WTC11 (cell line): ENCODE measurements at regions not wholly inside any gene's neighbourhood (a gene's known extent, or its start where the extent isn't known, plus 50 kb on each side); places are given as distances from the start of the nearest gene placed in this dataset.
A peak's percentile ranks its signal among the peaks of the same experiment; 100 is the strongest.

Experiments used
- ATAC-seq: fragments of 200-7000 bp; cut with Tn5 transposase; 2 replicates; pipeline ENCODE4 v1.10.0; 2021; ENCODE audit warnings: mild to moderate bottlenecking, moderate library complexity
- CTCF ChIA-PET: fragments of 300-600 bp; sonication (Branson Sonifier 250); formaldehyde crosslinking; loops from one replicate; lab custom pipeline; 2021; ENCODE audit warnings: antibody characterized with exemption; lab: Charles Lee
- POLR2A ChIA-PET: fragments of 350-600 bp; sonication (Branson Sonifier 250); formaldehyde crosslinking; loops from one replicate; lab custom pipeline; 2021; ENCODE audit warnings: antibody characterized with exemption; lab: Charles Lee
- DNase-seq: peaks from one replicate; pipeline ENCODE4 v3.0.0; 2021; ENCODE audit warnings: low spot score
- H3K27ac Mint-ChIP-seq: 2 replicates; pipeline ENCODE4 v1.8.0; 2021; ENCODE audit warnings: mixed read lengths
- H3K27me3 Mint-ChIP-seq: 2 replicates; pipeline ENCODE4 v1.8.0; 2021; ENCODE audit warnings: low read depth, mild to moderate bottlenecking, moderate library complexity, mixed read lengths
- H3K36me3 Mint-ChIP-seq: 2 replicates; pipeline ENCODE4 v1.8.0; 2021; ENCODE audit warnings: mixed read lengths
- H3K4me1 Mint-ChIP-seq: 2 replicates; pipeline ENCODE4 v1.8.0; 2022; ENCODE audit warnings: mixed read lengths
- H3K4me3 Mint-ChIP-seq: 2 replicates; pipeline ENCODE4 v1.8.0; 2021; ENCODE audit warnings: mild to moderate bottlenecking, moderate library complexity, mixed read lengths
- H3K9me3 Mint-ChIP-seq: 2 replicates; pipeline ENCODE4 v1.8.0; 2021; ENCODE audit warnings: mixed read lengths
- ATF1 ChIP-seq: sonication (generic); formaldehyde crosslinking; IDR thresholded peaks from 2 replicates; pipeline ENCODE4 v1.8.1; 2023; ENCODE audit warnings: mild to moderate bottlenecking, moderate library complexity, missing genetic modification reagents
- ESRRA ChIP-seq: sonication (generic); formaldehyde crosslinking; IDR thresholded peaks from 2 replicates; pipeline ENCODE4 v1.8.1; 2022; ENCODE audit warnings: mild to moderate bottlenecking, missing genetic modification reagents, borderline replicate concordance
- ETV6 ChIP-seq: sonication (generic); formaldehyde crosslinking; IDR thresholded peaks from 2 replicates; pipeline ENCODE4 v1.8.1; 2022; ENCODE audit warnings: mild to moderate bottlenecking, missing genetic modification reagents
- FOXK1 ChIP-seq: sonication (generic); formaldehyde crosslinking; IDR thresholded peaks from 2 replicates; pipeline ENCODE4 v1.8.0; 2022; ENCODE audit warnings: mild to moderate bottlenecking, moderate library complexity, missing genetic modification reagents
- GABPB1 ChIP-seq: sonication (generic); formaldehyde crosslinking; IDR thresholded peaks from 2 replicates; pipeline ENCODE4 v1.8.1; 2023; ENCODE audit warnings: mild to moderate bottlenecking, missing genetic modification reagents
- GTF2I ChIP-seq: fragments of 250-450 bp; sonication (Bioruptor Pico); conservative IDR thresholded peaks from 2 replicates; pipeline ENCODE4 v1.4.0; 2021; ENCODE audit warnings: mild to moderate bottlenecking
- HMGXB4 ChIP-seq: sonication (generic); formaldehyde crosslinking; IDR thresholded peaks from 2 replicates; pipeline ENCODE4 v1.8.1; 2023; ENCODE audit warnings: mild to moderate bottlenecking, moderate library complexity, missing genetic modification reagents
- NR1H2 ChIP-seq: sonication (generic); formaldehyde crosslinking; IDR thresholded peaks from 2 replicates; pipeline ENCODE4 v1.9.0; 2021; ENCODE audit warnings: mild to moderate bottlenecking, moderate library complexity, missing genetic modification reagents
- NR2C2 ChIP-seq: sonication (generic); formaldehyde crosslinking; IDR thresholded peaks from 2 replicates; pipeline ENCODE4 v1.8.0; 2022; ENCODE audit warnings: mild to moderate bottlenecking, missing genetic modification reagents
- OVOL2 ChIP-seq: fragments of 250-450 bp; sonication (Bioruptor Pico); IDR thresholded peaks from 2 replicates; pipeline ENCODE4 v1.9.0; 2021; ENCODE audit warnings: mild to moderate bottlenecking, borderline replicate concordance
- PRRX2 ChIP-seq: fragments of 250-450 bp; sonication (Bioruptor Pico); IDR thresholded peaks from 2 replicates; pipeline ENCODE4 v1.8.0; 2021; ENCODE audit warnings: mild to moderate bottlenecking
- SOX15 ChIP-seq: fragments of 250-450 bp; sonication (Bioruptor Pico); IDR thresholded peaks from 2 replicates; pipeline ENCODE4 v1.9.0; 2021; ENCODE audit warnings: mild to moderate bottlenecking
- TCF7 ChIP-seq: sonication (generic); formaldehyde crosslinking; IDR thresholded peaks from 2 replicates; pipeline ENCODE4 v1.8.0; 2022; ENCODE audit warnings: mild to moderate bottlenecking, low read depth, missing genetic modification reagents, moderate library complexity
- TP53 ChIP-seq: sonication (generic); formaldehyde crosslinking; IDR thresholded peaks from 2 replicates; pipeline ENCODE4 v1.8.1; 2023; ENCODE audit warnings: mild to moderate bottlenecking, missing genetic modification reagents
- ZBTB43 ChIP-seq: sonication (generic); formaldehyde crosslinking; IDR thresholded peaks from 2 replicates; pipeline ENCODE4 v1.8.1; 2023; ENCODE audit warnings: mild to moderate bottlenecking, missing genetic modification reagents
- ZNF396 ChIP-seq: fragments of 250-450 bp; sonication (Bioruptor Pico); IDR thresholded peaks from 2 replicates; pipeline ENCODE4 v1.8.0; 2021; ENCODE audit warnings: mild to moderate bottlenecking, moderate library complexity, borderline replicate concordance
- ZNF423 ChIP-seq: fragments of 250-450 bp; sonication (Bioruptor Pico); IDR thresholded peaks from 2 replicates; pipeline ENCODE4 v2.1.2; 2022; ENCODE audit warnings: mild to moderate bottlenecking, moderate library complexity
- ZNF671 ChIP-seq: fragments of 250-450 bp; sonication (Bioruptor Pico); IDR thresholded peaks from 2 replicates; pipeline ENCODE4 v1.8.0; 2021; ENCODE audit warnings: mild to moderate bottlenecking
- TF ChIP-seq, protein P1 (sequence below): fragments of 200-600 bp; IDR thresholded peaks from 2 replicates; pipeline ENCODE4 v1.8.0; 2022; ENCODE audit warnings: antibody characterized with exemption
- TF ChIP-seq, protein P2 (sequence below): sonication (generic); formaldehyde crosslinking; IDR thresholded peaks from 2 replicates; pipeline ENCODE4 v1.8.1; 2022; ENCODE audit warnings: mild to moderate bottlenecking, missing genetic modification reagents, moderate library complexity, borderline replicate concordance
- TF ChIP-seq, protein P3 (sequence below): fragments of 250-450 bp; sonication (Bioruptor Pico); IDR thresholded peaks from 2 replicates; pipeline ENCODE4 v1.8.0; 2021; ENCODE audit warnings: mild to moderate bottlenecking
- TF ChIP-seq, protein P4 (sequence below): sonication (generic); formaldehyde crosslinking; conservative IDR thresholded peaks from 2 replicates; pipeline ENCODE4 v1.8.1; 2023; ENCODE audit warnings: mild to moderate bottlenecking, low read depth, missing genetic modification reagents, moderate library complexity

DNA sequence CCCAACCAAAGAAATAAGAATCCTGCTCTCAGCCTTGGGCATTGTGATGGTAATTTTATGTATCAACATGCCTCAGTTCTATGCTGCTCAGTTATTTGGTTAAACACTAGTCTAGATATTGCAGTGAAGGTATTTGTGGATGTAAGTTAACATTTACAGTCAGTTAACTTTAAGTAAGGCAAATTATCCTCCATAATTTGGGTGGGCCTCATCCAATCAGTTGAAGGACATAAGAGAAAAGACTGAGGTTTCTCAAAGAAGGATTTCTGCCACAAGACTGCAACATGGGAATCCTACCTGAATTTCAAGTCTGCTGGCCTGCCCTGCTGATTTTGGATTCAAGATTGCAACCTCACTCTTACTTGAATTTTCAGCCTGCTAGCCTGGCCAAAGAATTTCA lies 975.5 kb upstream of the ACVR2A start:
- no peak overlapping the region for H3K4me3 Mint-ChIP-seq
- DNase-seq (no peak), ATAC-seq (no peak)
- TF ChIP-seq ETV6 (no peak), ZBTB43 (CRISPR knock-in tag) (no peak), ZNF423 (no peak), NR1H2 (no peak)
- no peak overlapping the region for H3K27ac Mint-ChIP-seq
- H3K36me3 Mint-ChIP-seq = peaks cover 5% of the 10 kb centered on the region; the same call in 1 of the 2 replicates
- ChIA-PET CTCF (no interaction called here), POLR2A (no interaction called here)
- no peaks in the 10 kb centered on the region for H3K27me3 Mint-ChIP-seq
- peaks cover 16% of the 10 kb centered on the region for H3K4me1 Mint-ChIP-seq
- peaks cover 14% of the 10 kb centered on the region for H3K9me3 Mint-ChIP-seq

GRCh38 chr2:146868051-146868450 lies 976.8 kb upstream of the ACVR2A start:
- Mint-ChIP-seq H3K9me3 (peaks cover 20% of the 10 kb centered on the region), H3K36me3 (peaks cover 10% of the 10 kb centered on the region; the same call in 1 of the 2 replicates), H3K4me1 (peaks cover 16% of the 10 kb centered on the region), H3K27ac (no peak overlapping the region), H3K27me3 (no peaks in the 10 kb centered on the region), H3K4me3 (no peak overlapping the region)
- DNase-seq (no peak), ATAC-seq (no peak)
- ChIA-PET POLR2A (no interaction called here), CTCF (interaction anchor here (1.2 to 1.5 kb wide), 2 partner anchors 13 to 134 kb away, joined by 4 read pairs; no protein-coding TSS in a partner anchor)
- no peak for TF ChIP-seq PRRX2 (CRISPR knock-in tag)
- TF ChIP-seq NR2C2 (CRISPR knock-in tag) = no peak
- TF ChIP-seq, protein P1, sequence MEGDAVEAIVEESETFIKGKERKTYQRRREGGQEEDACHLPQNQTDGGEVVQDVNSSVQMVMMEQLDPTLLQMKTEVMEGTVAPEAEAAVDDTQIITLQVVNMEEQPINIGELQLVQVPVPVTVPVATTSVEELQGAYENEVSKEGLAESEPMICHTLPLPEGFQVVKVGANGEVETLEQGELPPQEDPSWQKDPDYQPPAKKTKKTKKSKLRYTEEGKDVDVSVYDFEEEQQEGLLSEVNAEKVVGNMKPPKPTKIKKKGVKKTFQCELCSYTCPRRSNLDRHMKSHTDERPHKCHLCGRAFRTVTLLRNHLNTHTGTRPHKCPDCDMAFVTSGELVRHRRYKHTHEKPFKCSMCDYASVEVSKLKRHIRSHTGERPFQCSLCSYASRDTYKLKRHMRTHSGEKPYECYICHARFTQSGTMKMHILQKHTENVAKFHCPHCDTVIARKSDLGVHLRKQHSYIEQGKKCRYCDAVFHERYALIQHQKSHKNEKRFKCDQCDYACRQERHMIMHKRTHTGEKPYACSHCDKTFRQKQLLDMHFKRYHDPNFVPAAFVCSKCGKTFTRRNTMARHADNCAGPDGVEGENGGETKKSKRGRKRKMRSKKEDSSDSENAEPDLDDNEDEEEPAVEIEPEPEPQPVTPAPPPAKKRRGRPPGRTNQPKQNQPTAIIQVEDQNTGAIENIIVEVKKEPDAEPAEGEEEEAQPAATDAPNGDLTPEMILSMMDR = no peak

DNA sequence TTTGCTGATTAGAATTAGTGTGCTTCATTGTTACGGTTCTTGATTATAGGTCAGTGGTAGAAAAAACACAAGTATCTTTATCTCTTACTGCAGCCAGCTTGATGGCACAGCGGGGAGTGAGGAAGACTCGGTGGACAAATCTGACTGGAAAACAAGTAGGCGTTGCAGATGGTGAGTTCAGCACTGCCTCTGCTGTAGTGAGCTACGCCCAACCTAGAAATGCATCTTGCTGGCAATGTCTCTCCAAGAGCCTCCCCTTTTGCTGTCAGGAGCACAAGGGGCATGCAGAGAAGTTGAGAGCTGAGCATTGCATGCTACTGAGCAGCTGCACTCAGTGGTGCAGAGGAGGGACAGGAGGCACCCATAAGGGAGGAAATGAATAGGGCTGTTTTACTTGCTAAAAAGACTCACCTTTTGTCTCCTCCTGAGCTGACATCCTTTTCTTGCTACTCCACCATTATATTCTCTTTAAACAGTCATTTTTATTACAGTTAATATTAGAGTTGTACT lies 977.3 kb upstream of the ACVR2A start:
- ATAC-seq (peak; percentile 85), DNase-seq (no peak)
- CTCF ChIA-PET = interaction anchor here (1.2 to 1.5 kb wide), 2 partner anchors 13 to 134 kb away, joined by 4 read pairs; no protein-coding TSS in a partner anchor
- peaks cover 20% of the 10 kb centered on the region for H3K9me3 Mint-ChIP-seq
- H3K4me3 Mint-ChIP-seq = no peak overlapping the region
- H3K4me1 Mint-ChIP-seq = peaks cover 16% of the 10 kb centered on the region
- peaks cover 10% of the 10 kb centered on the region; the same call in 1 of the 2 replicates for H3K36me3 Mint-ChIP-seq
- H3K27me3 Mint-ChIP-seq = no peaks in the 10 kb centered on the region
- H3K27ac Mint-ChIP-seq = 0 out of 2 replicates have a peak overlapping the region, but pooled peaks have one; percentile 1
- POLR2A ChIA-PET = no interaction called here
- TF ChIP-seq OVOL2 (CRISPR knock-in tag) (no peak), ESRRA (CRISPR knock-in tag) (no peak), ZNF396 (CRISPR knock-in tag) (no peak), SOX15 (CRISPR knock-in tag) (no peak), ZNF671 (CRISPR knock-in tag) (no peak), GABPB1 (CRISPR knock-in tag) (no peak), FOXK1 (CRISPR knock-in tag) (no peak), HMGXB4 (CRISPR knock-in tag) (no peak), GTF2I (CRISPR knock-in tag) (no peak), ZBTB43 (CRISPR knock-in tag) (no peak), NR1H2 (no peak), TCF7 (CRISPR knock-in tag) (no peak), TP53 (CRISPR knock-in tag) (no peak), ATF1 (CRISPR knock-in tag) (no peak)
- TF ChIP-seq, protein P2, sequence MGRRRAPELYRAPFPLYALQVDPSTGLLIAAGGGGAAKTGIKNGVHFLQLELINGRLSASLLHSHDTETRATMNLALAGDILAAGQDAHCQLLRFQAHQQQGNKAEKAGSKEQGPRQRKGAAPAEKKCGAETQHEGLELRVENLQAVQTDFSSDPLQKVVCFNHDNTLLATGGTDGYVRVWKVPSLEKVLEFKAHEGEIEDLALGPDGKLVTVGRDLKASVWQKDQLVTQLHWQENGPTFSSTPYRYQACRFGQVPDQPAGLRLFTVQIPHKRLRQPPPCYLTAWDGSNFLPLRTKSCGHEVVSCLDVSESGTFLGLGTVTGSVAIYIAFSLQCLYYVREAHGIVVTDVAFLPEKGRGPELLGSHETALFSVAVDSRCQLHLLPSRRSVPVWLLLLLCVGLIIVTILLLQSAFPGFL (CRISPR knock-in tag) = no peak
- TF ChIP-seq, protein P3, sequence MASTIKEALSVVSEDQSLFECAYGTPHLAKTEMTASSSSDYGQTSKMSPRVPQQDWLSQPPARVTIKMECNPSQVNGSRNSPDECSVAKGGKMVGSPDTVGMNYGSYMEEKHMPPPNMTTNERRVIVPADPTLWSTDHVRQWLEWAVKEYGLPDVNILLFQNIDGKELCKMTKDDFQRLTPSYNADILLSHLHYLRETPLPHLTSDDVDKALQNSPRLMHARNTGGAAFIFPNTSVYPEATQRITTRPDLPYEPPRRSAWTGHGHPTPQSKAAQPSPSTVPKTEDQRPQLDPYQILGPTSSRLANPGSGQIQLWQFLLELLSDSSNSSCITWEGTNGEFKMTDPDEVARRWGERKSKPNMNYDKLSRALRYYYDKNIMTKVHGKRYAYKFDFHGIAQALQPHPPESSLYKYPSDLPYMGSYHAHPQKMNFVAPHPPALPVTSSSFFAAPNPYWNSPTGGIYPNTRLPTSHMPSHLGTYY = no peak
- TF ChIP-seq, protein P4, sequence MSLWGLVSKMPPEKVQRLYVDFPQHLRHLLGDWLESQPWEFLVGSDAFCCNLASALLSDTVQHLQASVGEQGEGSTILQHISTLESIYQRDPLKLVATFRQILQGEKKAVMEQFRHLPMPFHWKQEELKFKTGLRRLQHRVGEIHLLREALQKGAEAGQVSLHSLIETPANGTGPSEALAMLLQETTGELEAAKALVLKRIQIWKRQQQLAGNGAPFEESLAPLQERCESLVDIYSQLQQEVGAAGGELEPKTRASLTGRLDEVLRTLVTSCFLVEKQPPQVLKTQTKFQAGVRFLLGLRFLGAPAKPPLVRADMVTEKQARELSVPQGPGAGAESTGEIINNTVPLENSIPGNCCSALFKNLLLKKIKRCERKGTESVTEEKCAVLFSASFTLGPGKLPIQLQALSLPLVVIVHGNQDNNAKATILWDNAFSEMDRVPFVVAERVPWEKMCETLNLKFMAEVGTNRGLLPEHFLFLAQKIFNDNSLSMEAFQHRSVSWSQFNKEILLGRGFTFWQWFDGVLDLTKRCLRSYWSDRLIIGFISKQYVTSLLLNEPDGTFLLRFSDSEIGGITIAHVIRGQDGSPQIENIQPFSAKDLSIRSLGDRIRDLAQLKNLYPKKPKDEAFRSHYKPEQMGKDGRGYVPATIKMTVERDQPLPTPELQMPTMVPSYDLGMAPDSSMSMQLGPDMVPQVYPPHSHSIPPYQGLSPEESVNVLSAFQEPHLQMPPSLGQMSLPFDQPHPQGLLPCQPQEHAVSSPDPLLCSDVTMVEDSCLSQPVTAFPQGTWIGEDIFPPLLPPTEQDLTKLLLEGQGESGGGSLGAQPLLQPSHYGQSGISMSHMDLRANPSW = no peak
